ENCODE measurements at regions not wholly inside any gene's neighbourhood (a gene's known extent, or its start where the extent isn't known, plus 50 kb on each side); places are given as distances from the start of the nearest gene placed in this dataset.

GRCh38 chr10:111885919-111886318, 297.6 kb downstream of the GPAM start:
- H3K4me2 ChIP-seq = no peak overlapping the region

GRCh38 chr10:111887266-111887665, 296.3 kb downstream of the GPAM start:
- ChIA-PET POLR2A (no interaction called here), CTCF (no interaction called here)
- ATAC-seq (no peak), FAIRE-seq (no peak), DNase-seq (ENCODE audit: low read depth in 1 of 2, low spot score in 1 of 2) (no peak)
- H3K4me2 ChIP-seq = no peak overlapping the region
- 2% methylated on average over 2 of the region's 2 CpGs for WGBS (ENCODE audit: missing lambda C conversion rate)
- H3K9me3 ChIP-seq = no peaks in the 10 kb centered on the region; the same call in 2 of the 3 replicates
- TF ChIP-seq POLR2A (IDR thresholded peaks at IDR 0.05; ENCODE audit: low read length) (no peak), RARB (CRISPR knock-in tag; IDR thresholded peaks at IDR 0.05) (no peak), CBX2 (IDR thresholded peaks at IDR 0.05; ENCODE audit: borderline replicate concordance, low read depth) (no peak), FOSB (CRISPR knock-in tag; IDR thresholded peaks at IDR 0.05) (no peak), HOXB5 (CRISPR knock-in tag; IDR thresholded peaks at IDR 0.05) (no peak), RCOR1 (IDR thresholded peaks at IDR 0.05; ENCODE audit: low read depth, low read length) (no peak), NPAS2 (CRISPR knock-in tag; IDR thresholded peaks at IDR 0.05; ENCODE audit: borderline replicate concordance) (no peak), MAFK (IDR thresholded peaks at IDR 0.05; ENCODE audit: partially characterized antibody) (no peak), ZNF302 (CRISPR knock-in tag; IDR thresholded peaks at IDR 0.05) (no peak), RFX5 (IDR thresholded peaks at IDR 0.05) (no peak), NR3C1 (IDR thresholded peaks at IDR 0.05) (no peak)
- H3K4me3 ChIP-seq = no peak overlapping the region
- H3K27ac ChIP-seq = no peak overlapping the region
- no peaks in the 10 kb centered on the region for H3K4me1 ChIP-seq

More at GRCh38 chr10:111885919-111886318, 297.6 kb downstream of the GPAM start:
- FAIRE-seq = no peak
- Histone ChIP-seq H3K4me1 (no peaks in the 10 kb centered on the region), H3K9me3 (no peaks in the 10 kb centered on the region; the same call in 2 of the 3 replicates), H3K4me3 (no peak overlapping the region), H3K27ac (no peak overlapping the region)
- ATAC-seq = no peak
- ChIA-PET CTCF (interaction anchor here (0.6 kb wide), 2 partner anchors 10 to 437 kb away, joined by 3 to 4 read pairs; no protein-coding TSS in a partner anchor), POLR2A (no interaction called here)
- DNase-seq (ENCODE audit: low read depth in 1 of 2, low spot score in 1 of 2) = no peak
- WGBS (ENCODE audit: missing lambda C conversion rate) = 16% methylated on average over 6 of the region's 6 CpGs
- no peak for TF ChIP-seq JUNB (IDR thresholded peaks at IDR 0.05)
- TF ChIP-seq RCOR1 (IDR thresholded peaks at IDR 0.05; ENCODE audit: low read depth, low read length) = no peak
- no peak for TF ChIP-seq HDAC2 (IDR thresholded peaks at IDR 0.05)
- no peak for TF ChIP-seq CHD4 (IDR thresholded peaks at IDR 0.05; ENCODE audit: borderline replicate concordance)
- no peak for TF ChIP-seq CBX2 (IDR thresholded peaks at IDR 0.05; ENCODE audit: borderline replicate concordance, low read depth)
- no peak for TF ChIP-seq CHD2 (IDR thresholded peaks at IDR 0.05; ENCODE audit: low read length, partially characterized antibody)
- no peak for TF ChIP-seq FOSB (CRISPR knock-in tag; IDR thresholded peaks at IDR 0.05)
- TF ChIP-seq HOXB13 (CRISPR knock-in tag; IDR thresholded peaks at IDR 0.05; ENCODE audit: low read depth) = no peak
- TF ChIP-seq JUN (IDR thresholded peaks at IDR 0.05) = no peak
- TF ChIP-seq EHF (CRISPR knock-in tag; IDR thresholded peaks at IDR 0.05) = no peak
- no peak for TF ChIP-seq GATA3 (IDR thresholded peaks at IDR 0.05; ENCODE audit: borderline replicate concordance)
- TF ChIP-seq TP53 (CRISPR knock-in tag; IDR thresholded peaks at IDR 0.05) = no peak
- no peak for TF ChIP-seq RNF2 (IDR thresholded peaks at IDR 0.05; ENCODE audit: borderline replicate concordance, low read depth)
- TF ChIP-seq RAD21 (conservative IDR thresholded peaks at IDR 0.05 in 1 of 2, IDR thresholded peaks at IDR 0.05 in 1 of 2) = no peak

GRCh38 chr10:111890046-111890445, 293.5 kb downstream of the GPAM start:
- no peak for DNase-seq (ENCODE audit: low read depth in 1 of 2, low spot score in 1 of 2)
- CTCF ChIA-PET = no interaction called here
- FAIRE-seq = no peak
- H3K27ac ChIP-seq = no peak overlapping the region
- H3K4me2 ChIP-seq = no peak overlapping the region
- H3K4me1 ChIP-seq = no peaks in the 10 kb centered on the region
- no peak for ATAC-seq
- TF ChIP-seq EP300 (IDR thresholded peaks at IDR 0.05) (no peak), HOXA7 (CRISPR knock-in tag; IDR thresholded peaks at IDR 0.05) (no peak), CHD4 (IDR thresholded peaks at IDR 0.05; ENCODE audit: borderline replicate concordance) (no peak), CTCF (IDR thresholded peaks at IDR 0.05) (no peak), KDM1A (IDR thresholded peaks at IDR 0.05; ENCODE audit: low read depth) (no peak), REST (IDR thresholded peaks at IDR 0.05) (no peak), RFX5 (IDR thresholded peaks at IDR 0.05) (no peak), JUNB (IDR thresholded peaks at IDR 0.05) (no peak)
- TF ChIP-seq, protein P1, sequence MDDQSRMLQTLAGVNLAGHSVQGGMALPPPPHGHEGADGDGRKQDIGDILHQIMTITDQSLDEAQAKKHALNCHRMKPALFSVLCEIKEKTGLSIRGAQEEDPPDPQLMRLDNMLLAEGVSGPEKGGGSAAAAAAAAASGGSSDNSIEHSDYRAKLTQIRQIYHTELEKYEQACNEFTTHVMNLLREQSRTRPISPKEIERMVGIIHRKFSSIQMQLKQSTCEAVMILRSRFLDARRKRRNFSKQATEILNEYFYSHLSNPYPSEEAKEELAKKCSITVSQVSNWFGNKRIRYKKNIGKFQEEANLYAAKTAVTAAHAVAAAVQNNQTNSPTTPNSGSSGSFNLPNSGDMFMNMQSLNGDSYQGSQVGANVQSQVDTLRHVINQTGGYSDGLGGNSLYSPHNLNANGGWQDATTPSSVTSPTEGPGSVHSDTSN (IDR thresholded peaks at IDR 0.05) = no peak
- TF ChIP-seq, protein P2, sequence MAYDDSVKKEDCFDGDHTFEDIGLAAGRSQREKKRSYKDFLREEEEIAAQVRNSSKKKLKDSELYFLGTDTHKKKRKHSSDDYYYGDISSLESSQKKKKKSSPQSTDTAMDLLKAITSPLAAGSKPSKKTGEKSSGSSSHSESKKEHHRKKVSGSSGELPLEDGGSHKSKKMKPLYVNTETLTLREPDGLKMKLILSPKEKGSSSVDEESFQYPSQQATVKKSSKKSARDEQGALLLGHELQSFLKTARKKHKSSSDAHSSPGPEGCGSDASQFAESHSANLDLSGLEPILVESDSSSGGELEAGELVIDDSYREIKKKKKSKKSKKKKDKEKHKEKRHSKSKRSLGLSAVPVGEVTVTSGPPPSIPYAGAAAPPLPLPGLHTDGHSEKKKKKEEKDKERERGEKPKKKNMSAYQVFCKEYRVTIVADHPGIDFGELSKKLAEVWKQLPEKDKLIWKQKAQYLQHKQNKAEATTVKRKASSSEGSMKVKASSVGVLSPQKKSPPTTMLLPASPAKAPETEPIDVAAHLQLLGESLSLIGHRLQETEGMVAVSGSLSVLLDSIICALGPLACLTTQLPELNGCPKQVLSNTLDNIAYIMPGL (CRISPR knock-in tag; IDR thresholded peaks at IDR 0.05; ENCODE audit: borderline replicate concordance) = no peak
- 0% methylated on average over 3 of the region's 3 CpGs for WGBS (ENCODE audit: missing lambda C conversion rate)
- H3K9me3 ChIP-seq = no peaks in the 10 kb centered on the region
- POLR2A ChIA-PET = no interaction called here
- no peak overlapping the region for H3K4me3 ChIP-seq
